ENCODE measurements at regions not wholly inside any gene's neighbourhood (a gene's known extent, or its start where the extent isn't known, plus 50 kb on each side); places are given as distances from the start of the nearest gene placed in this dataset.
"Not testable (repeated sequence)": the region's sequence is repeated elsewhere in the genome, so short reads cannot be mapped to it uniquely, and the experiment has no call there.

DNA sequence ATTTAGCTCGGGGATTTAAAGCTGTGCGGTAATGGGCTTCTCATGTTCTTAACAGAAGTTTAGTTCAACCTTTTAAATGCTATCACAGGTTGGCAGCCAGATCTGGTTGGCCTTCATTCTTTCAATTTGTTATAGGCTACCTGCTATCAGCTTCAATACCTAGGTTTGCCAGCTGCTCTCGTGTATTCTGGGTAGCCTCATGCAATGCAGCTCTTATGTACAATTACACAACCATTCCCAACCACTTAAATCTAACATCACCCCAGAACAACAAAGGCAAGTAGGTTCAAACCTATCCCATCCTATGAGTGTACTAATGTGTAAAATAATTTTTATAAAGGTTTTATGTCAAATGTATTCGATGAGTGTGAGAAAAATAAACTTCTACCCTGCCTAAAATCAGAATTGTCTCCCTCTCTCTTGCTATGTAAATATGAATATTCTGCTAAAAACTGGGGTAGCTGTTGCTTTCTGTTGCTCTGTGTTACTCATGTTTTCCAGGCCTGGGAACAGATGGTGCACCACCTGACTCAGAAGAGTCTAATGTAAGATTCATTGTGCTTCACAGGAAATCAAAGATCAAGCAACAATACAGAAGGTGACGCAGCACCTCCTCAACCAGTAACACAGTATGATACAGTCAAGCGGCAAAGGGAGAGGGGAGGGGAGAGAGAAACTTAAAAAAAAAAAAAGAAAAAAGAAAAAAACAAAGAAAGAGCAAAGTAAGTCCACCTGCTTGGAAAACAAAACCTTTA lies 188.6 kb downstream of the ETV1 start:
- DNase-seq (ENCODE audit: low read depth in 4 of 4, low spot score in 3 of 4): no peak

DNA sequence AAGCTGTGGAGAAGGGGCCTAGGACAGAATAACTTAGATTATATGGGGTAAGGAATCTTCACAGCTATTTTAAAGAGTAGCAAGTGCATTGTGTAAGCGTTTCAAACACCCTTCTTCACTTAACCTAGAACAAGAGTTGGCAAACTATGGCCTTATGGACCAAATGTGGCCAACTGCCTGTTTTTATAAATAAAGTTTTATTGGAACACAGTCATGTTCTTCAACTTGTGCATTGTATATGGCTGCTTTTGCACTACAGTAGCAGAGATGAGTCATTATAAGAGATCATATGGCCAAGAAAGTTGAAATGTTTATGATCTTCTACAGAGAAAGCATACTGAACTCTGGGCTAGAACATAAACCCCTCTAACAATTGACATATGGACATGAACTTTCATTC lies 187.8 kb downstream of the ETV1 start:
- DNase-seq (ENCODE audit: low read depth in 4 of 4, low spot score in 3 of 4): no peak

DNA sequence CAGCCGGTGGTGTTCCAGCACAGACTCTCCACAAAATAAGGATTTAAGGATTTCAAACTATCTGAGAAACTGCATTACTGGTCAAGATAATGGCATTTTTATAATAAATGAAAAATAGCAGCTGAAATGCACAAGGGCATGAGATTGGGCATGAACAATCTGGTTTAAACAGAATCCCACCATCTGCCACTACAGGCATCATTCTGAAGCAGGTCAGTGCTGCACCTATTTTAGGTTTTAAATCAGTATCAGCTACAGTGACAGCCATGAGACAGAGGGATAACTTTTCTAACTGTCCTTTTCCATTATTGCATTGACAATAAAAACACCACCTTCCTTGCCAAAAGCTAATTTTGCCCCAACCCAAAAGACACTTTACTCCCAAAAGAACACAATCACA lies 186.8 kb downstream of the ETV1 start:
- DNase-seq (ENCODE audit: low read depth in 4 of 4, low spot score in 3 of 4): no peak

DNA sequence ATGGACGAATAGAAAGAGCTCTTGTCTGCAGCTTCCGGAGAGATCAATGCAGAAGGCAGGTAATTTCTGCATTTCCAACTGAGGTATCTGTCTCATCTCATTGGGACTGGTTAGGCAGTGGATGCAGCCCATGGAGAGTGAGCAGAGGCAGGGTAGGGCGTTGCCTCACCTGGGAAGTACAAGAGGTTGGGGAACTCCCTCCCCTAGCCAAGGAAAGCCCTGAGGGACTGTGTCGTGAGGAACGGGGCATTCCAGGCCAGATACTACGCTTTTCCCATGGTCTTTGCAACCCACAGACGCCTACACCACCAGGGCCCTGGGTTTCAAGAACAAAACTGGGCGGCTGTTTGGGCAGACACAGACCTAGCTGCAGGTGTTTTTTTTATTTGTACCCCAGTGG lies 186.3 kb downstream of the ETV1 start:
- no peak for DNase-seq (ENCODE audit: low read depth in 4 of 4, low spot score in 3 of 4)

DNA sequence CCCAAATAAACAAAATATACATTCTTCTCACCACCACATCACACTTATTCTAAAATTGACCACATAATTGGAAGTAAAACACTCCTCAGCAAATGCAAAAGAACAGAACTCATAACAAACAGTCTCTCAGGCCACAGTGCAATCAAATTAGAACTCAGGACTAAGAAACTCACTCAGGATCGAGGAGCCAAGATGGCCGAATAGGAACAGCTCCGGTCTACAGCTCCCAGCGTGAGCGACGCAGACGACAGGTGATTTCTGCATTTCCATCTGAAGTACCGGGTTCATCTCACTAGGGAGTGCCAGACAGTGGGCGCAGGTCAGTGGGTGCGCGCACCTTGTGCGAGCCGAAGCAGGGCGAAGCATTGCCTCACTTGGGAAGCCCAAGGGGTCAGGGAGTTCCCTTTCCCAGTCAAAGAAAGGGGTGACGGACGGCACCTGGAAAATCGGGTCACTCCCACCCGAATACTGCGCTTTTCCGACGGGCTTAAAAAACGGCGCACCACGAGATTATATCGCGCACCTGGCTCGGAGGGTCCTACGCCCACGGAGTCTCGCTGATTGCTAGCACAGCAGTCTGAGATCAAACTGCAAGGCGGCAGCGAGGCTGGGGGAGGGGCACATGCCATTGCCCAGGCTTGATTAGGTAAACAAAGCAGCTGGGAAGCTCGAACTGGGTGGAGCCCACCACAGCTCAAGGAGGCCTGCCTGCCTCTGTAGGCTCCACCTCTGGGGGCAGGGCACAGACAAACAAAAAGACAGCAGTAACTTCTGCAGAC lies 183.2 kb downstream of the ETV1 start:
- DNase-seq (ENCODE audit: low read depth in 4 of 4, low spot score in 3 of 4): not testable (repeated sequence)

DNA sequence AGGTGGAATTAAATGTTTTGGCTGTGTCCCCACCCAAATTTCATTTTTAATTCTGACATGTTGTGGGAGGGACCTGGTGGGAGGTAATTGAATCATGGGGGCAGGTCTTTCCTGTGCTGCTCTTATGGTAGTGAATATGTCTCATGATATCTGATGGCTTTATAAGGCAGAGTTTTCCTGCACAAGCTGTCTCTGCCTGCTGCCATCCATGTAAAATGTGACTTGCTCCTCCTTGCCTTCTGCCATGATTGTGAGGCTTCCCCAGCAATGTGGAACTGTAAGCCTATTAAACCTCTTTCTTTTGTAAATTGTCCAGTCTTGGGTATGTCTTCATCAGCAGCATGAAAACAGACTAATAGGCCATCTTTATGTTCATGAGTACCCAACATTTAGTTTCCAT lies 172.2 kb downstream of the ETV1 start:
- not testable (repeated sequence) for DNase-seq (ENCODE audit: low read depth in 4 of 4, low spot score in 3 of 4)

DNA sequence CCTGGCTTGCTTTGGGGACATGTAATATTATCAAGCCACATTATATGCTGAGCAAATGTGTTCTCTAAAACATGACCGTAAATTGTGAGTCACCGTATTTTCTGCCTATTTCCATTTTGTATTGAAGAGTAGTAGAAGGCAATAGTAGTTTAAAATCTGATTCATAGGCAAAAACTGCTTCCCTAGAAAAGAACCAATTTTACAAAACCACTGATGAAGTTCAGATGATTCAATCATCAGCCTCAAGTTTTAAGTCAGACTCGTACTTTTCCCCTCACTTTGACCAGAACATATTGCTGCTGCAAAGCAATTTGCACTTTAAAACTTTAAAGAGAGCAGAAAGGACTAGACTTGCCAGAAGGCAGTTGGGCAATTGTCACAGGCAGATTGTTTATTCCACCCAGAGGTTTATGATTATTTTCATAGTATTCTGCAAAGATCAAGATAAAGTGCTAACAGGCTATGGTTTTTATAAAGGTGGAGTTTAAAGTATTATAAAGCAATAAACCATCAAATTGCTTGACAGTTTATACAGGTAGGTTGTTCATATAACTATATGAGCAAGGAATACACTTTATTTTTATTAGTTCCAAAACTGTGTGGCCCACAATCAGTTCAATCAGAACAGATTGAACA lies 168.2 kb downstream of the ETV1 start:
- no peak for DNase-seq (ENCODE audit: low read depth in 4 of 4, low spot score in 3 of 4)

DNA sequence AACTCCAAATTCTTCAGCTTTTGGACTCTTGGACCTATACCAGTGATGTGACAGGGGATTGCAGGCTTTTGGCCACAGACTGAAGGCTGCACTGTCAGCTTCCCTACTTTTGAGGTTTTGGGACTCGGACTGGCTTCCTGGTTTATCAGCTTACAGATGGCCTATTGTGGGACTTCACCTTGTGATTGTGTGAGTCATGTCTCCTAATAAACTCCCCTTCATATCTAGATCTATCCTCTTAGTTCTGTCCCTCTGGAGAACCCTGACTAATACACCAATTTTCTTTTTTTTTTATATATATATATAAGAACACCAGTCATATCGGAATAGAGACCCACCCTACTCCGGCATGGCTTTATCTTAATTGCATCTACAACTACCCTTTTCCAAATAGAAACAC lies 166.8 kb downstream of the ETV1 start:
- no peak for DNase-seq (ENCODE audit: low read depth in 4 of 4, low spot score in 3 of 4)

DNA sequence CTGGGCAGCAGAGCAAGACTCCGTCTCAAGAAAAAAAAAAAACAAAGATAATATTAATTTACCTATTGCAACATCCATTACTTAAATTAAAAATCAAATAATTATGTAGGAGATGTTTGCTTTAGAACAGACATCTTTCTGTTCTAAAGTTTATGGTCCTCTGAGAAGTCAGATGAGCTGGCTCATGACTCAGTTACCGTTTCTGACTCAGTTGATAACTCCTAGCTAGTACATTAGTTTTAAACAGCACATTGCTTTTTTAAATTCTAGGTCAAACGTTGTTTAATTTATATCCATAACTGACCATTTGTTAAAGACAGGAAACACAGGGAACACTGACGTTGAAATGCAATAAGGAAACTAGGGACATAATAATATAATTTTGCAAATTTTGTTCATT lies 162.7 kb downstream of the ETV1 start:
- DNase-seq (ENCODE audit: low read depth in 4 of 4, low spot score in 3 of 4): no peak

DNA sequence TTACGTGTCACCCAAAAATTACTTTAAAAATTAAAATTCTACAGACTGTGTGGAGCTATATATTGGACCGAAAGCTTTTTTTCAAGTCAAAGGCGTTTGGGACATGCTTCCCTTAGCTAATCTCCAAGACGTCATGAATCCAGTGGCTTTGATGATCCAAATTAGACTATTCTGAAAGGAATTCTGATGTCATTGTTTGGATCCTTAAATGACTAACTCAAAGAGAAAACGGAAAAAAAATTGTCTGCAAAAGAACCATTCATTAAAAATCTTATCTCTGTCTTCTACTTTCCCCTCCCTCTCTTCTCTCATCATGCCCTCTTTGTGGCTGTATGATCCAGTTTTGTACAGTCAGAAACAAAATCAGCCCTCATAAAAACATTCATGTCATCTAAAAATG lies 161.8 kb downstream of the ETV1 start:
- DNase-seq (ENCODE audit: low read depth in 4 of 4, low spot score in 3 of 4): no peak

DNA sequence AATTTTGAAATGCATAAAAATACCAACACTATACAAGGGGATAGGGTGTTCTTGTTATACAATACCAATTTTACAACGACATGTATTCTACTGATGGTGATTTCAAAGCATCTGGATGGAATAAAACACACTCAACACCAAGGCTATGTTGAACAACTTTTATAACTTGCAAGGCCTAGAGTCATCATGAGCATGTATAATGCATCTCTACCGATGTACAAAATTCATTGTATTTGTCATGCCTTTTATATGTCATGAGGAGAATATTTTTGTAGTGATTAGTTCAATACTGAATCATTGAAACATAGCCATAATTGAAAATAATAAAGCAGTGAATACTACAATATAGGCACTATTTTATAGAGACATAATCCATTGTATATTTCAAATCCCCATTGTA lies 160.2 kb downstream of the ETV1 start:
- DNase-seq (ENCODE audit: low read depth in 4 of 4, low spot score in 3 of 4): no peak

DNA sequence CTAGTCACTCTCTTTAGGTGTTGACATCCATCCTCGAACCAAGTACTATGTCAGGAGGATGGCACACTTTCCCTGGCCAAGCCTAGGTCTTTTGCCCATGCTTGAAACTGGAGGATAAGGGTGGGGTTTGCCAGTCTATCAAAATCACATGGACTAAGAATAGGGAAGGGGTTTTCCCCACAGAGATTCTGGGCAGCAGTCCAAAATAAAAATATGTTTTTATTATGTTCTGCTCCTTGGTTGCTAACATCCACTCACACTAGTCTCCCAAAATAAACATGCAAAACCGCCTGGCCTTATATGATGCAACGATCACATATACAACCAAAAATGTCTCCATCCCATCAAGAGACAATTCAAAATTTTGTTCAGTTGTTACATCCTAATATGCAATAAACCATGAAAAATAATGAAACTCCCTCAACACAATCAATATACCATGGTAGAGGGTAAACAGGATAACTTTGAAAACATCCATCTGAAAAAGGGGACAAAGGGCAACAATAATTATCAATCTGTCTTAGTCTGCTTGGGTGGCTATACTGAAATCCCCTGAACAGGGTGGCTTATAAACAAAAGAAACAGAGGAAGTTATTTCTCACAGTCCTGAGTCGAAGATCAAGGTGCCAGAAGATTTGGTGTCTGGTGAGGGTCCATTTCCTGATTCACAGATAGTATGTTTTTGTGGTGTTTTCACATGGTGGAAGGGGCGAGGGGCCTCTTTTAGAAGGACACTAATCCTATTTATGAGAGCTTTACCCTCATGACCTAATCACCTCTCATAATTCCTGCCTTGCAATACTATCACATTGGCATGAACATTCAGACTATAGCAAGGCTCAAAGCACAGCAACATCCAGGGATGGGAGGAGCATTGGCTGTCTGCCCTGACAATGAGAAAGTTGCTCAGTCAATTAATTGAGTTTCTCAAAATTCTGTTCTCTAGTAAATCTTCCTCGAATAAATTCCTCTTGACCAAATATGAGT lies 159.3 kb downstream of the ETV1 start:
- DNase-seq (ENCODE audit: low read depth in 4 of 4, low spot score in 3 of 4): no peak

DNA sequence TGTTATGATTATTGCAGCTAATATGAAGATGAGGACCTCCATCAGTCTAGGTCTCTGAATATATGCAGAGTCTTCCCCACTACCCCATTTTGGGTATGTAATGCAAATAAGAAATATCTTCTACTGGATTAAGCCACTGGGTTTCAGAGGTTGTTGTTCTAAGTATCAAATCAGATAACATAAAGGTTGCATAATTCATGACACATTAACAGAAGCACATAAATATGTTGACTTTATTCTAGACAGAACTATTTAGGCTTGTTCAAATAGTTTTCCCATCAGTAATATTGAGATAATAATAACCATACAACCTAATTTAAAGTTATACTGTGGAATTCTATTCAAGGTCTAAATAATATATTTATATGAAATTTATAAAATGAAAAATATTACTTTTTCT lies 157.1 kb downstream of the ETV1 start:
- no peak for DNase-seq (ENCODE audit: low read depth in 4 of 4, low spot score in 3 of 4)

DNA sequence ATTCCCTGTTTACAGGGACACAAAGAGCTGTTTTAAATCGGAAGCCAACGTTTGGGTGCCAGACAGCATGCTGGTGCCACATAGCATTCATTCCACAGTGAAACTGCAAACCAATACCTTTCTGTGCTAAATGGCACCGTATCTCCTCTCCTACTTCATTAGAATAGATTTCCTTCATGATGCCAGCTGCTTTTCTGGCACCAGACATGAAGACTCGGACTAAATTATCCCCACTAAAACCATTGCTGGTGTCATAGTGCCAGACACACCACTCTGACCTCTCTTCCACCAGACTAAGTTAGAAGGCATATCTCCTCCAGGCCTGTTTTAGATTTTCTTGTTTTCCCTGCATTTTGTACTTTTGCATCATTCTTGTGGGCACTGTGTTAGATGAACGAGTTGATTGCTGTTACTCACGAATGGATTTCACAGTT lies 155.1 kb downstream of the ETV1 start:
- DNase-seq (ENCODE audit: low read depth in 4 of 4, low spot score in 3 of 4): no peak

DNA sequence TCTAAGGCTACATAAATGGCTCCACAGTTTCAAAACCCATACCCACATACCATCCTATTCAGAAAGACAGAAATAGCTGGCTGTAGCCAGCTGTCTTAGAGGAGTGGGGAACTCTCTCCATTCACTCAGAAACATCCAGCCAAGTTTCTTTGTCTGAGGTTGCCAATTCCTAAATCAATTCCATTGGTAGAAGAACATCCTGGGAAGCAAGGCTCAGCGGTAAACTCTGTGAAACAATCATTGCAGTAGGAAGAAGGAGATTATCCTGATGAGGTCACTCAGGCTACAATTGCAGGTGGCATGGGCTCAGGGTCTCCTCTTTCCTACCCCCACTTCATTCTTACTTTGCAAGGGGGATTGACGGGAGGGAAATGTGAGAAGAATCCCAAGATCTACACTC lies 154.0 kb downstream of the ETV1 start:
- no peak for DNase-seq (ENCODE audit: low read depth in 4 of 4, low spot score in 3 of 4)

DNA sequence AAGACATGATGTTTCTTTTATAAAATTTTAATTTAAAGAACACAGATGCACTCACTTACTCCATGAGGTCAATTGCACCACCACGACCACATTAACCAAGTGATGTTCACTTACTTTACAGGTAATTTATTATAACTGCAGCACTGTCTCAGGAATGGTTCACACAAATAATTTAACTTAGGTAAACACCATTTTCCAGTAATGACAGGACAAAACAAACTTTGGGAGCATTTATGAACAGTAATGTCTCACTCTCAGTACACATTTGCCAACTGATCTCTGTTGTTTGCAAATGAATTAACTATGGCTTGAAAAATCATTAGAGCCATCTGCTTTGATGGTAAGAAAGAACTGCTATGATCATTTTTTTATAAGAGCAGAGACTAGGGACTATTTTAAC lies 150.4 kb downstream of the ETV1 start:
- DNase-seq (ENCODE audit: low read depth in 4 of 4, low spot score in 3 of 4): no peak
